ENCODE measurements at regions not wholly inside any gene's neighbourhood (a gene's known extent, or its start where the extent isn't known, plus 50 kb on each side); places are given as distances from the start of the nearest gene placed in this dataset.

GRCh38 chr10:56805022-56805421, 444.0 kb upstream of the ZWINT start:
- TF ChIP-seq POLR2AphosphoS5 (IDR thresholded peaks at IDR 0.05; ENCODE audit: low read depth, low read length) = no peak
- no peak for TF ChIP-seq TCF12 (IDR thresholded peaks at IDR 0.05)
- no peak for TF ChIP-seq CTCF (IDR thresholded peaks at IDR 0.05)
- TF ChIP-seq TAF1 (IDR thresholded peaks at IDR 0.05; ENCODE audit: borderline replicate concordance, low read depth, low read length) = no peak
- no peak for TF ChIP-seq YY1 (IDR thresholded peaks at IDR 0.05; ENCODE audit: low read depth)
- TF ChIP-seq NFIC (IDR thresholded peaks at IDR 0.05; ENCODE audit: borderline replicate concordance) = no peak
- TF ChIP-seq EZH2phosphoT487 (IDR thresholded peaks at IDR 0.05; ENCODE audit: borderline replicate concordance, low read depth) = no peak
- no peak for TF ChIP-seq REST (IDR thresholded peaks at IDR 0.05; ENCODE audit: low read depth, low read length)
- no peak for TF ChIP-seq ZBTB33 (IDR thresholded peaks at IDR 0.05; ENCODE audit: borderline replicate concordance, low read depth)
- no peak for TF ChIP-seq USF2 (IDR thresholded peaks at IDR 0.05; ENCODE audit: borderline replicate concordance, low read depth, low read length)
- no peak for TF ChIP-seq TEAD4 (IDR thresholded peaks at IDR 0.05; ENCODE audit: borderline replicate concordance, insufficient read depth)
